Uterus (tissue), 2 donors: ENCODE measurements at regions not wholly inside any gene's neighbourhood (a gene's known extent, or its start where the extent isn't known, plus 50 kb on each side); places are given as distances from the start of the nearest gene placed in this dataset.

Source experiments
- POLR2A ChIP-seq, 2 donors: fragments of 450-650 bp; IDR thresholded peaks; one replicate each; pipeline ENCODE4 v1.6.1; 2016; ENCODE audit warnings: antibody characterized with exemption in 2 of 2, mild to moderate bottlenecking in 1 of 2, moderate library complexity in 1 of 2
- TF ChIP-seq, protein P1 (sequence below), 4 experiments: fragments of 200-600 bp in 2 of 4; fragments of 450-650 bp in 2 of 4; sonication (generic) in 2 of 4; IDR thresholded peaks; one replicate each; pipeline ENCODE4 v1.5.1; 2016 to 2019; ENCODE audit warnings: antibody characterized with exemption in 4 of 4, mild to moderate bottlenecking in 2 of 4, moderate library complexity in 1 of 4

DNA sequence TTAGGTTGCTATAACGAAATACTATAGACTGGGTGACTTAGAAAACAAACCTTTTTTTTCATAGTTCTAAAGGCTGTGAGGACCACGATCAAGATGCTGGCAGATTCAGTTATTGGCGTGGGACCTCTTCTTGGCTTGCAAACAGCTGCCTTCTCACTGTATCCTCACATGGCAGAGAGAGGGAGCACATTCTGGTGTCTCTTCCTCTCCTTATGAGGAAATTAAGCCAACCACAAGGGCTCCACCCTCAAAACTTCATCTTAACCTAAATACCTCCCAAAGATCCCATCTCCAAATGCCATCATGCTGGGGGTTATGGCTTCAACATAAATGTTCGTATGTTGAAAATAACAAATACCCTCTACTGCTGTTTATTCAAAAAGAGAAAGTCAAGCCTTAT, 197.1 kb downstream of the CEMIP2 start:
- TF ChIP-seq POLR2A (IDR thresholded peaks at IDR 0.05): no peak
- TF ChIP-seq, protein P1, sequence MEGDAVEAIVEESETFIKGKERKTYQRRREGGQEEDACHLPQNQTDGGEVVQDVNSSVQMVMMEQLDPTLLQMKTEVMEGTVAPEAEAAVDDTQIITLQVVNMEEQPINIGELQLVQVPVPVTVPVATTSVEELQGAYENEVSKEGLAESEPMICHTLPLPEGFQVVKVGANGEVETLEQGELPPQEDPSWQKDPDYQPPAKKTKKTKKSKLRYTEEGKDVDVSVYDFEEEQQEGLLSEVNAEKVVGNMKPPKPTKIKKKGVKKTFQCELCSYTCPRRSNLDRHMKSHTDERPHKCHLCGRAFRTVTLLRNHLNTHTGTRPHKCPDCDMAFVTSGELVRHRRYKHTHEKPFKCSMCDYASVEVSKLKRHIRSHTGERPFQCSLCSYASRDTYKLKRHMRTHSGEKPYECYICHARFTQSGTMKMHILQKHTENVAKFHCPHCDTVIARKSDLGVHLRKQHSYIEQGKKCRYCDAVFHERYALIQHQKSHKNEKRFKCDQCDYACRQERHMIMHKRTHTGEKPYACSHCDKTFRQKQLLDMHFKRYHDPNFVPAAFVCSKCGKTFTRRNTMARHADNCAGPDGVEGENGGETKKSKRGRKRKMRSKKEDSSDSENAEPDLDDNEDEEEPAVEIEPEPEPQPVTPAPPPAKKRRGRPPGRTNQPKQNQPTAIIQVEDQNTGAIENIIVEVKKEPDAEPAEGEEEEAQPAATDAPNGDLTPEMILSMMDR (IDR thresholded peaks at IDR 0.05): no peak
